ENCODE measurements at regions not wholly inside any gene's neighbourhood (a gene's known extent, or its start where the extent isn't known, plus 50 kb on each side); places are given as distances from the start of the nearest gene placed in this dataset.

GRCh38 chr3:74366331-74366730 lies 248.1 kb downstream of the CNTN3 start:
- TF ChIP-seq, protein P1, sequence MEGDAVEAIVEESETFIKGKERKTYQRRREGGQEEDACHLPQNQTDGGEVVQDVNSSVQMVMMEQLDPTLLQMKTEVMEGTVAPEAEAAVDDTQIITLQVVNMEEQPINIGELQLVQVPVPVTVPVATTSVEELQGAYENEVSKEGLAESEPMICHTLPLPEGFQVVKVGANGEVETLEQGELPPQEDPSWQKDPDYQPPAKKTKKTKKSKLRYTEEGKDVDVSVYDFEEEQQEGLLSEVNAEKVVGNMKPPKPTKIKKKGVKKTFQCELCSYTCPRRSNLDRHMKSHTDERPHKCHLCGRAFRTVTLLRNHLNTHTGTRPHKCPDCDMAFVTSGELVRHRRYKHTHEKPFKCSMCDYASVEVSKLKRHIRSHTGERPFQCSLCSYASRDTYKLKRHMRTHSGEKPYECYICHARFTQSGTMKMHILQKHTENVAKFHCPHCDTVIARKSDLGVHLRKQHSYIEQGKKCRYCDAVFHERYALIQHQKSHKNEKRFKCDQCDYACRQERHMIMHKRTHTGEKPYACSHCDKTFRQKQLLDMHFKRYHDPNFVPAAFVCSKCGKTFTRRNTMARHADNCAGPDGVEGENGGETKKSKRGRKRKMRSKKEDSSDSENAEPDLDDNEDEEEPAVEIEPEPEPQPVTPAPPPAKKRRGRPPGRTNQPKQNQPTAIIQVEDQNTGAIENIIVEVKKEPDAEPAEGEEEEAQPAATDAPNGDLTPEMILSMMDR (IDR thresholded peaks at IDR 0.05): no peak
- TF ChIP-seq POLR2A (IDR thresholded peaks at IDR 0.05): no peak
- no peak for TF ChIP-seq POLR2AphosphoS5 (IDR thresholded peaks at IDR 0.05; ENCODE audit: insufficient read depth in 1 of 2, low read depth in 1 of 2)

Data from vagina (tissue), 2 donors.